T-helper 2 cell (primary cell): ENCODE measurements at regions not wholly inside any gene's neighbourhood (a gene's known extent, or its start where the extent isn't known, plus 50 kb on each side); places are given as distances from the start of the nearest gene placed in this dataset.
"Not testable (repeated sequence)": the region's sequence is repeated elsewhere in the genome, so short reads cannot be mapped to it uniquely, and the experiment has no call there.

Experiments used
- DNase-seq, 5 experiments: peaks; one replicate each; pipeline versions ENCODE4 v3.0.0 to v3.0.0-alpha.2; 2012 to 2022

DNA sequence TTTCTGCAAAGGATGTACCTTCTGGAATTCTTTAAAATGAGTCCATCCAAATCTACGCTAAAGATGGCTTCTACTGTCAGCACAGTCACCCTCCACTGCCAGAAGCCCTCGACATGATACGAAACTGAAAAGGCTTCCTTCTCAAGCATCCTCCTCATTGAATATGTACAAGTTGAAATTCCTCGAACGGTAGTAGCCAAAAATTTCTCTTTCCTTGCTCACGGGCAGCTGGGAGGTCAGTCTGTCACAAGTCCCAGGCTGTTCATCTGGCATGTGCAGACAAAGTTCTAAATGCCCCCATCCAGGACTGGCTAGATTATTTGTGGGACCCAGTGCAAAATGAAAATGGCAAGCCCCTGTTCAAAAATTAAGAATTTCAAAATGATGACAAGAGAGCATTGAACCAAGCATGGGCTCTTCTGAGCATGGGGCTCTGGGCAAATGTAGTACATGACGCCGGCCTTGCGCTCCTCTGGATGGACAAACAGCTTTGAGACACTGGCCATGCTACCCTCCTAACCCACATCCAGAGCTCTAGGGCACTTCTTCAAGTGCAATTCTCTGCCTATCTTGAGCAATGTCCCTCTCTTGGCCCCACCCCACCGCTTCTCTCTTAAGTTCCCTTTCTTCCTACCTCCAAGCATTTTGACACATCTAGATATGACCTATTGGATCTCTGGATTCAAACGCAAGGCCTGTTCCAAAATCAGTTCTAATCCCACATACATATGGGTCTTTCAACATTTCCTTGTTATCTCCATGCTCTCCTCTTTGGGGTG lies 78.9 kb upstream of the FLT1 start:
- no peak for DNase-seq

- DNase-seq = no peak
These were observed 77.9 kb upstream of the FLT1 start for GRCh38 chr13:28572871-28573270.

DNA sequence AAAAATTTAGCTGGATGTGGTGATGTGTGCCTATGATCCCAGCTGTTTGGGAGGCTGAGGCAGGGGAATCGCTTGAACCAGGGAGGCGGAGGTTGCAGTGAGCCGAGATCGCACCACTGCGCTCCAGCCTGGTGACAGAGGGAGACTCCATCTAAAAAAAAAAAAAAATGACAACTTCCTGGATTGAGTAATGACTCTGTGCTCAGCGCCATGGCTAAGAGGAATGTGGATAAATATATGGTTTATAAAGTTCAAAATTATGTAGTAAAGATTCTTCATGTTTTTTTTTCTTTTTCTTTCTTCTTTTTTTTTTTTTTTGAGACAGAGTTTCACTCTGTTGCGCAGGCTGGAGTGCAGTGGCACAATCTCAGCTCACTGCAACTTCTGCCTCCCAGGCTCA lies 75.4 kb upstream of the FLT1 start:
- DNase-seq = not testable (repeated sequence)

GRCh38 chr13:28569886-28570285 lies 75.0 kb upstream of the FLT1 start:
- DNase-seq = no peak

- DNase-seq = peak in 1 of 5 experiments; percentile 41
These were observed 73.4 kb upstream of the FLT1 start for GRCh38 chr13:28568286-28568685.

DNA sequence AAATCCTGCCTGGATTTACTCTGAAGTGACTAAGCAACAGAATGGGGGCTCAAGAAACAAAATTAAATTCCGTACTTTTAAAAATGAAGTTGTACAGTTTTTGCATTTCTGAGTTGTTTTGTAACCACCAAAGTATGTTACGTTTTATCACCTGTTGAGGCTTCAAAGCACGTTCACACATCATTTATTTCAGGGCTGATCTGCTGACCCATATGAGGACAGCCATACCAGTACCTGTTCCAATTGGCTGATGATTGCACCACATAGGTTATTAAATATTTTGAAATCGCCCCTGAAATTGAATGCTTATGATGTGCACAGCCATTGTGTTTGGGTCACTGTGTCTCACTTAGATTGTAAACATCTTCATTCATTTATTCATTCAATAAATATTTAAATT lies 72.0 kb upstream of the FLT1 start:
- no peak for DNase-seq

DNA sequence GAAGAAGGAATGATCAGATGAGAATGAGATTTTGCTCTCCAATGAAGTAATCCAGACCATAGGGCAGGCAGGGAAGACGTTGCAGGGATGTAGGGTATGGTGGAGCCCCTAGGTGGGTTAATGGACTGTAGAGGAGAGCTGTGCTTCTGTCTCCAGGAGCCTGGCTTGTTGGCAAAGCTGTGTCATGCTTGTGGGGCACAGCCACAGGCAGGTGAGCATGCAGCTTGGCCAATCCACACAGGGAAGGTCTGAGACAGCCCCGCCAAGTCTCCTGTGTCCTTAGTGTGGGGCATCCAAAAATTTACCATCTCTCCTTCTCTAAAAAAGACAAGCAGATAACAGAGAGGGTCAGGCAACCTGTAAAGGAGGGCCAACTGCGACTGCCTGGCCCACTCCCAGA lies 71.4 kb upstream of the FLT1 start:
- no peak for DNase-seq

GRCh38 chr13:28564030-28564429 lies 69.1 kb upstream of the FLT1 start:
- DNase-seq = no peak

DNA sequence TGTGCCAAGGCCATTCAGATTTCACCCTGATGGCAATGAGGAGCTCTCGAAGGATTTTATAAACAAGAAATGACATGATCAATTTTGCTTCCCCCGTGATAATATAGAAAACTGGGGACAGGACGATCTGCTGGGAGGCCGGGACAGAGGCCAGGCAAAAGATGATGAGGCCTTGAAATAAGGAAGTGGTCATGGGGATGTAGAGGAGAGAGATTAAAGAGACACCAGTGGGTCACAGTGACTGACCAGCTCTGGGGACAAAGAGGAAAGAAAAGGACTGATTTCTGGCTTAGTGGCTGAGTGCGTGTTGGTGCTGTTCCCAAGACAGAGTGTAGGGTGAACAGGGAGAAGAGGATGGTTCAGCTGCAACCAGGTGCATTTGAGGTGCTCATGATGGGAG lies 68.7 kb upstream of the FLT1 start:
- no peak for DNase-seq

DNA sequence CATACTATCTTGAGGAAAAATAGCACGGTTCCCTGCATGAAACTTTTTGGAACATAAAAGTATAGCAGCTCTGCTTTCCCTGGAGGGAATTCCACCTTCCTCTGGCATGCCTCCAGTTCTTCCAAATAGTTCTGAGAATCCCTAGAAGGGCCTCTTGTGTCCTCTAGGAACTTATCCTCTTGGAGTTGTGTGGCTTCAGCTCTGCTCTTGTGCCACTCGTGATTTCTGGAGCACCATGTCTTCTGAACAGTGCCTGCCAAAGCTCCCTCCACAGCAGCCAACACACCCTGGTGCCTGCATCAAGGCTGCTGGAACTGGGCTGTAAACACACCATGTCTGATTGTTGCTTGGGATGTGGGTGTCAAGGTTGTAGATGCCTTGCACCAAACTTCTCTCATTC lies 65.7 kb upstream of the FLT1 start:
- no peak for DNase-seq

DNA sequence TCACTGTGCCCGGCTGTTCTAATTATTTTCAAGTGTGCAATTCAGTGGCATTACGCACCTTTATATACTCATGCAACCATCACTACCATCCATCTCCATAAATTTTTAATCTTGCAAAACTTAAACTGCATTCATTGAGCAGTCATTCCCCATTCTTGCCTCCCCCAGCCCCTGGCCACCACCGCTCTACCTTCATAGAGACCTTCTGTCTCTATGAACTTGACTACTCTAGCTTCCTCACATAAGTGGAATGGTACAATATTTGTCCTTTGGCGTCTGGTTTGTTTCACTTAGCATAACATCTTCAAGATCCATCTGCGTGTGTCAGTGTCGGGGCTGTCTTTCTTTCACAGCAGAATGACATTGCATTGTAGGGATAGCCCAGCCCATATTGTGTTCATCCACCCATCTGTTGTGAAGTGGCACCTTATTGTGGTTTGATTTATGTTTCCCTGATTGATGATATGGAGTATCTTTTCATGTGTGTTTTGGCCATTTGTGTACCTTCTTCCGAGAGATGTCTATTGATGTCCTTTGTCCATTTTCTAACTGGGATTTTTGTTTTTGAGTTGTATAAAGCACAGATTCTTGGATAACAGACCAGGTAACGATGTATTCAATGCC lies 64.8 kb upstream of the FLT1 start:
- no peak for DNase-seq

DNA sequence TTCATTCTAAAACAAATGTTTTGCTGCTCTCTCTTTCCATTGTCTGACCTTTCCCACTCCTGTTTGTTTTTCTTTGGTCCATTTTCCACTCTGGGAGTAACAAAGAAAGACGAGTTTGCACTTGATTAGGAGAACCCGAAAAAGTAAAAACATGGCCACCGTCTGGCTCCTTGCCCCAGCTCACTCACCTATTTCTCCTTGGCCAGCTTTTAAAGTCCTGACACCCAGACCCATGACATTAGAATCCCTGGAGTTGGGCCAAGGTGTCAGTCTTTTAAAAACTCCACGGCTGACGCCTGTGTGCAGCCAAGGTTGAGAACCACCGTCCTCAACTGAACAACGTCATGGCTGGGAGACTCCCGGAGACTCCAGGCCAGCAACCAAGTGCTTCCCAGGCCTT lies 63.6 kb upstream of the FLT1 start:
- DNase-seq = no peak

- DNase-seq = no peak
These were observed 63.0 kb upstream of the FLT1 start for GRCh38 chr13:28557725-28558520.

DNA sequence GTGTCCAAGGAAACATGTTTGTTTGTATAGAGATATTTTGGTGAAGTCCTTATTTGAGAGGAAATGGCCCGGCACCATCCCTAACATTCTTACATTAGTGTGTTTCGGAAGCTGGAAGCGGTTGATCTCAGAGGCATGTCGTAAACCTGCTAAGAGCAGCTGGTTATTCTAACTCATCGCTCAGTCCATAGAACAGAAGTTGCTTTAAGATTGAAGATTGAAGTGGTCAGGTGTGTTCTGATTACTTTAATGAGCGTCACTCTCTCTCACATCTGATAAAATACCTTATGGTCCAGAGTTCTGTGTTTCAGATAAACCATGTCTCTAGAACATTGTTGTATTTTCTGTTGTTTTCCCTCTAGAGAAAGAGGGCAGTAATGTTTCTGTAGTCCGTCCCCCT lies 60.2 kb upstream of the FLT1 start:
- DNase-seq = no peak

GRCh38 chr13:28553971-28554370 lies 59.0 kb upstream of the FLT1 start:
- DNase-seq = no peak

DNA sequence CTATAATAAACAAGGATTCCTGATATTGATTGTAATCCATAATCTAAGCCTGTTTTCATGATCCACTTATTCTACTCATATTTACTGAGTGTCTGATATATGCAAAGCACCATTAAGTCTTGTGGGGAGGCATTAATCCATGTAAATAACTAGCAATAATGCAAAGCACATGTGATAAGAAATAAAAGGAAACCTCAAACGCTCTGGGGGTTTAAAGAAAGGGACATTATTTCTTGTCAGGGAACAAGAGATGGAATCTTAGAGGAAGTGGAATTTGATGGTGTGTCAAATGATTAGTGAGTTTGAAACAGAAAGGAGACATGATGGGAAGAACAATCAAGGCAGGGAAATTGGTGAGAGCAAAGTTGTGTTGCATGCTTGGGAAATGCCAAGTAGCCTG lies 57.4 kb upstream of the FLT1 start:
- no peak for DNase-seq

DNA sequence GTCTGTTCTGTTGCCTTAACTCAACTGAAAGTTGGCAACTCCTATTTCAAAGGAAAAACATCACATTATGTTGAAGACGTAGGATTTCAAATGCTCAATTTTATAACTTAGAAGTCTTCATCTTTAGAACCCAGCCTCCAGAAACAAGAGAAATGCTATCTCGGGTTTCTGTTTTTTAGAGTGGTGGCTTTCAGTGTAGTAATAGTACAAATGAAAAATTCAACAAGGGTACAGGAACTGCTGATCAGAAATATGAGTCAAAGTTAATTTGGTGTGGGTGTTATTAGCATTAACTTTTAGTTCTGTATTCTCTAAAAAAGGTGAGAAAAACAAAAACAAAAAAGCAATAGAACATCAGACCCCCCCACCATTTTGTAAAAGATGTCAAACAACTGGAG lies 56.6 kb upstream of the FLT1 start:
- peak in 1 of 5 experiments; percentile 20 for DNase-seq

DNA sequence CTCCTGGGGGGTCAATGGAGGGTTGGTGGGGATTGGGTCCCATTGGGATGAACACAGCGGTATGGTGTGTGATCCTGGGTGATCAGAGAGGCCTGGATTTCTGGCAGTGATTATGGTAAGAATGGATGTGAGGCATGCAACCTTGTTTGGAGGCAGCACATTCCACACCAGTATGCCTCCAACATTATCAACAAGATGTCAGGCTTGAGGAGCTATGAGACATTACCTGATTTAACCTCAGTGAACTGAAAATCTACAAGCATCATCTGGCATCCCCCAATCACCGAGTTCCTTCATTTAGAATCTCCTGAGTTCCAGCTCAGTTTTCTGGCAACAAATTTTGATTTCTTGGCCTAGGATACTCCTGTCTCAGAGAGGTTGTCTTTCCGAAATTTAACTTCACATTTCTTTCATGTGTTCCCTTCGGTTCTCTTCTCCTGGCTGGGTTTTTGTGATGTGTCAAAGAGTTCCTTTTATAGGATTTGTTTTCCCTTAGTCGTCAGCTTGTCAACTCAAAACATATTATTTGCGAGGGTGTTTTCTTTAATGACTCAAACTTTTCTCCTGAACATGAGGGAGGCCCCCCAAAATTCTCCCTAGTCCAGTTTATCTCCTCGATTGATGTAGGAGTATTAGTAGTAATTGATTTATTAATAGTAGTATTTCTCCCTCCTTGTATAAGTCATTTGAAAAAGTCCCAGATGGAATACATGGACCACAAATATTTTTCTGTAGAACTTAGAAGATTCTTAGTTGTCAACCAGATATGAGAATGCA lies 56.0 kb upstream of the FLT1 start:
- DNase-seq = no peak

- no peak for DNase-seq
These were observed 55.2 kb upstream of the FLT1 start for GRCh38 chr13:28550091-28550490.

GRCh38 chr13:28548872-28549271 lies 53.9 kb upstream of the FLT1 start:
- DNase-seq = no peak

GRCh38 chr13:28548468-28548867 lies 53.5 kb upstream of the FLT1 start:
- DNase-seq = no peak

GRCh38 chr13:28545583-28546333 lies 50.8 kb upstream of the FLT1 start:
- DNase-seq = no peak
